ENCODE measurements at regions not wholly inside any gene's neighbourhood (a gene's known extent, or its start where the extent isn't known, plus 50 kb on each side); places are given as distances from the start of the nearest gene placed in this dataset.
"Not testable (repeated sequence)": the region's sequence is repeated elsewhere in the genome, so short reads cannot be mapped to it uniquely, and the experiment has no call there.

GRCh38 chr6:66184091-66184490 lies 477.1 kb upstream of the EYS start:
- DNase-seq (ENCODE audit: low spot score): no peak
- no peak overlapping the region for H3K4me3 ChIP-seq
- no peaks in the 10 kb centered on the region for H3K4me1 ChIP-seq

GRCh38 chr6:66179361-66179760 lies 472.3 kb upstream of the EYS start:
- H3K4me3 ChIP-seq: no peak overlapping the region
- H3K27ac ChIP-seq: no peak overlapping the region
- H3K36me3 ChIP-seq: no peaks in the 10 kb centered on the region
- H3K4me1 ChIP-seq: no peaks in the 10 kb centered on the region
- no peak for DNase-seq (ENCODE audit: low spot score)
- no peak for TF ChIP-seq CTCF (IDR thresholded peaks at IDR 0.05)
- no peaks in the 10 kb centered on the region for H3K9me3 ChIP-seq
- no peaks in the 10 kb centered on the region for H3K27me3 ChIP-seq

More at GRCh38 chr6:66184091-66184490, 477.1 kb upstream of the EYS start:
- Histone ChIP-seq H3K27me3 (no peaks in the 10 kb centered on the region), H3K36me3 (no peaks in the 10 kb centered on the region), H3K27ac (no peak overlapping the region), H3K9me3 (no peaks in the 10 kb centered on the region)
- no peak for TF ChIP-seq CTCF (IDR thresholded peaks at IDR 0.05)

GRCh38 chr6:66173587-66173986 lies 466.6 kb upstream of the EYS start:
- TF ChIP-seq CTCF (IDR thresholded peaks at IDR 0.05): no peak
- Histone ChIP-seq H3K4me1 (no peaks in the 10 kb centered on the region), H3K36me3 (no peaks in the 10 kb centered on the region), H3K4me3 (no peak overlapping the region), H3K27ac (no peak overlapping the region), H3K27me3 (no peaks in the 10 kb centered on the region), H3K9me3 (peaks cover 0 to 12% of the 10 kb centered on the region in 2 donors)
- DNase-seq (ENCODE audit: low spot score): no peak

GRCh38 chr6:66166713-66167112 lies 459.7 kb upstream of the EYS start:
- not testable (repeated sequence) for H3K4me1 ChIP-seq; H3K27me3 ChIP-seq; H3K27ac ChIP-seq; H3K4me3 ChIP-seq; DNase-seq (ENCODE audit: low spot score); H3K36me3 ChIP-seq
- peaks cover 0 to 20% of the 10 kb centered on the region in 2 donors for H3K9me3 ChIP-seq

- TF ChIP-seq CTCF (IDR thresholded peaks at IDR 0.05): no peak
- H3K9me3 ChIP-seq: peaks cover 0 to 33% of the 10 kb centered on the region in 2 donors
Measured at GRCh38 chr6:66161546-66162108, 454.6 kb upstream of the EYS start.

GRCh38 chr6:66159937-66160336 lies 452.9 kb upstream of the EYS start:
- Histone ChIP-seq H3K4me3 (no peak overlapping the region), H3K4me1 (no peaks in the 10 kb centered on the region), H3K9me3 (peaks cover 0 to 33% of the 10 kb centered on the region in 2 donors), H3K36me3 (no peaks in the 10 kb centered on the region), H3K27ac (no peak overlapping the region), H3K27me3 (no peaks in the 10 kb centered on the region)
- no peak for TF ChIP-seq CTCF (IDR thresholded peaks at IDR 0.05)
- DNase-seq (ENCODE audit: low spot score): no peak

More at GRCh38 chr6:66161546-66162108, 454.6 kb upstream of the EYS start:
- H3K27me3 ChIP-seq: no peaks in the 10 kb centered on the region
- no peaks in the 10 kb centered on the region for H3K36me3 ChIP-seq
- H3K27ac ChIP-seq: no peak overlapping the region
- H3K4me1 ChIP-seq: no peaks in the 10 kb centered on the region
- DNase-seq (ENCODE audit: low spot score): no peak
- no peak overlapping the region for H3K4me3 ChIP-seq

Measured in right atrium auricular region (tissue), 2 donors.